Epithelial cell of proximal tubule (primary cell): ENCODE measurements at regions not wholly inside any gene's neighbourhood (a gene's known extent, or its start where the extent isn't known, plus 50 kb on each side); places are given as distances from the start of the nearest gene placed in this dataset.

Source experiments
- DNase-seq: peaks from one replicate; pipeline ENCODE4 v3.0.0-alpha.2; 2011; ENCODE audit warnings: low read depth
- H3K4me3 ChIP-seq: 2 replicates; pipeline ENCODE4 v1.5.1; 2011; ENCODE audit warnings: low read depth, mild to moderate bottlenecking, low read length
- TF ChIP-seq, protein P1 (sequence below): conservative IDR thresholded peaks from 2 replicates; pipeline ENCODE4 v1.5.1; 2012; ENCODE audit warnings: low read depth, mild to moderate bottlenecking, low read length

DNA sequence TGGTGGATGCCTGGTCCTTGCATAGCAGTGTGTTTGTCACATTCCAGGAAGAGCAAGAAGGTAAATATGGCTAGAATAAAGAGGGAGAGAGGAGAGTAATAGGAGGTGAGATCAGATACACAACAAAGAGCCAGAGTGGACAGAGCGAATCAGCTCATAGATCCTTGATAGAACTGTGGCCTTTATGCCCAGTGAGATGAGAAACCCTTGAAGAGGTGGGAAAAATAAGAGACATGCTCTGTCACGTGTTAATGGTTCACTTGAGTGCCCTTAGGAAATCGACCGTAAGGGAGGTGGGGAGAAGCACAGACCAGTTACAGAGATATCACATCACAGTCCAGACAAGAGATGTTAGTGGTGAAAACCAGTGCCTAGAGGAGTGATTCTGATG lies 84.7 kb upstream of the RAB27B start:
- H3K4me3 ChIP-seq: no peak overlapping the region
- no peak for DNase-seq
- TF ChIP-seq, protein P1, sequence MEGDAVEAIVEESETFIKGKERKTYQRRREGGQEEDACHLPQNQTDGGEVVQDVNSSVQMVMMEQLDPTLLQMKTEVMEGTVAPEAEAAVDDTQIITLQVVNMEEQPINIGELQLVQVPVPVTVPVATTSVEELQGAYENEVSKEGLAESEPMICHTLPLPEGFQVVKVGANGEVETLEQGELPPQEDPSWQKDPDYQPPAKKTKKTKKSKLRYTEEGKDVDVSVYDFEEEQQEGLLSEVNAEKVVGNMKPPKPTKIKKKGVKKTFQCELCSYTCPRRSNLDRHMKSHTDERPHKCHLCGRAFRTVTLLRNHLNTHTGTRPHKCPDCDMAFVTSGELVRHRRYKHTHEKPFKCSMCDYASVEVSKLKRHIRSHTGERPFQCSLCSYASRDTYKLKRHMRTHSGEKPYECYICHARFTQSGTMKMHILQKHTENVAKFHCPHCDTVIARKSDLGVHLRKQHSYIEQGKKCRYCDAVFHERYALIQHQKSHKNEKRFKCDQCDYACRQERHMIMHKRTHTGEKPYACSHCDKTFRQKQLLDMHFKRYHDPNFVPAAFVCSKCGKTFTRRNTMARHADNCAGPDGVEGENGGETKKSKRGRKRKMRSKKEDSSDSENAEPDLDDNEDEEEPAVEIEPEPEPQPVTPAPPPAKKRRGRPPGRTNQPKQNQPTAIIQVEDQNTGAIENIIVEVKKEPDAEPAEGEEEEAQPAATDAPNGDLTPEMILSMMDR: no peak

GRCh38 chr18:54749291-54749690 lies 79.0 kb upstream of the RAB27B start:
- no peak overlapping the region for H3K4me3 ChIP-seq
- TF ChIP-seq, protein P1: no peak
- no peak for DNase-seq

DNA sequence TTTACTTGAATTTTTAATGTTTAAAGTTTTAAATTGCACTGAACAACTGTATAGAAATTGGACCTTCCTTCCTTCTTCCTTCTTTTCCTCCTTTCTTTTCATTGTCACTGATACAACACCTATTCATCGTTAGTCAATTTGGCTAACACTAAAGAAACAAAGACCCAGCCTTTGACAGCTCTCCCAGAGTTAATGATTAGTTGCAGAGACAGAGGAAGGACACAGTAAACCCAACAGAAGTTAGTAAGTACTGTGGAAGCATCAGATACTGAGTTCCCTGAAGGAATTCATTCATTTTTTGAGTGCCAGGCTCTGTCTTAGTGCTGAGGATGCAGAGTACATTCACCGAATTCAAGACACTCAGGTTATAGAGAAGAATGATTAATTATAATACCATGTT lies 77.9 kb upstream of the RAB27B start:
- H3K4me3 ChIP-seq: no peak overlapping the region
- no peak for DNase-seq
- TF ChIP-seq, protein P1: no peak

- no peak overlapping the region for H3K4me3 ChIP-seq
- no peak for DNase-seq
- TF ChIP-seq, protein P1: no peak
Observed at GRCh38 chr18:54752185-54752584, 76.1 kb upstream of the RAB27B start.

DNA sequence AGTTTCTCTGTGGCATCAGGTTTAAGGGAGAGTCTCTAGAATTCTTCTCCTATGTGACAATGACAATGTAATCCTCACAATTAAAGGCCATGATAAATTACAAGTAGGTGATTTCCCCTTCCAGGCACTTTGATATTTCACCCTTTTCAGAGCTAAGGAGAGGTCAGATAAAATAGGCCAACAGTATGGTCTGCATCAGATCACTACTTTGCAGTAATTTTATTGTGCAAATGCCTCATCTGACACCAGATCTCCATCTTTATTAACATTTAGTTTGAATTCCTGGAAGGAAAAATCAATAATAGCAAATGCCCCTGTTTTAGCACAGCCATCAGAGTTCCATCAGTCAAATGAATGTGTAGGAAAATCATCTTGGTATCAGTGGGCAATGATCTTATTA lies 72.8 kb upstream of the RAB27B start:
- no peak overlapping the region for H3K4me3 ChIP-seq
- no peak for DNase-seq
- TF ChIP-seq, protein P1: no peak

DNA sequence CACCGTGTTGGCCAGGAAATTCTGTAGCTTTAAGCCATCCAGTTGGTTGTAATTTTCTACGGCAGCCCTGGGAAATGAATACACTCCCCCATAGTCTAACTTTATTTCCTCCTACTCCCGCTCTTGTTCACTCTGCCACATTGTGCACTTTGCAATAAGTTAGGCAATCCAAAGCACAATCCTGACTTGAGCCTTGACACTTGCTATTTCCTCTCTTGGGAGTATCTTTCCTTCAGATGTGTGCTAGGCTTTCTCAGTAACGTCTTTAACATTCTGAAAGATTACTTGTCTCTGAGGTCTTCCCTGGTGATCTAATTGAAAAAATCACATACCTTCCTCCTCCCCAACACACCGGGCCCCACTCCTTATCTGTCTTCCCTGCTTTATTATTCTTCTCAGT lies 65.9 kb upstream of the RAB27B start:
- TF ChIP-seq, protein P1: no peak
- no peak for DNase-seq
- H3K4me3 ChIP-seq: no peak overlapping the region

- TF ChIP-seq, protein P1: no peak
- DNase-seq: no peak
- H3K4me3 ChIP-seq: no peak overlapping the region
Observed at GRCh38 chr18:54764786-54765185, 63.5 kb upstream of the RAB27B start.
